Hepatocyte (in vitro differentiated cells): ENCODE measurements at regions not wholly inside any gene's neighbourhood (a gene's known extent, or its start where the extent isn't known, plus 50 kb on each side); places are given as distances from the start of the nearest gene placed in this dataset.

ENCODE experiments used
- CTCF ChIP-seq: fragments of 200-600 bp; sonication (generic); IDR thresholded peaks from 2 replicates; pipeline ENCODE4 v1.5.1; 2016; ENCODE audit warnings: antibody characterized with exemption, mild to moderate bottlenecking; ENCODE audit not compliant: poor library complexity
- EZH2 ChIP-seq: fragments of 200-600 bp; sonication (generic); IDR thresholded peaks from 2 replicates; pipeline ENCODE4 v1.6.1; 2016; ENCODE audit warnings: antibody characterized with exemption, mild to moderate bottlenecking, borderline replicate concordance
- EZH2phosphoT487 ChIP-seq: fragments of 200-600 bp; sonication (generic); IDR thresholded peaks from one replicate; pipeline ENCODE4 v1.6.1; 2018; ENCODE audit warnings: antibody characterized with exemption, mild to moderate bottlenecking, low read depth, moderate library complexity; ENCODE audit not compliant: unreplicated experiment, severe bottlenecking

- TF ChIP-seq CTCF (no peak), EZH2phosphoT487 (no peak), EZH2 (no peak)
Measured at GRCh38 chr22:34638128-34638527, 427.8 kb upstream of the ISX start.
